Stimulated activated CD4-positive, alpha-beta T cell treated with anti-CD3 and anti-CD28 coated beads, Interleukin-15, amount 100 ng/mL, for 48 hours (primary cell): ENCODE measurements at regions not wholly inside any gene's neighbourhood (a gene's known extent, or its start where the extent isn't known, plus 50 kb on each side); places are given as distances from the start of the nearest gene placed in this dataset.

Experiments used
- DNase-seq, 2 donors: peaks; one replicate each; pipeline ENCODE4 v3.0.0-alpha.2; 2020; ENCODE audit warnings: low read depth in 2 of 2

DNA sequence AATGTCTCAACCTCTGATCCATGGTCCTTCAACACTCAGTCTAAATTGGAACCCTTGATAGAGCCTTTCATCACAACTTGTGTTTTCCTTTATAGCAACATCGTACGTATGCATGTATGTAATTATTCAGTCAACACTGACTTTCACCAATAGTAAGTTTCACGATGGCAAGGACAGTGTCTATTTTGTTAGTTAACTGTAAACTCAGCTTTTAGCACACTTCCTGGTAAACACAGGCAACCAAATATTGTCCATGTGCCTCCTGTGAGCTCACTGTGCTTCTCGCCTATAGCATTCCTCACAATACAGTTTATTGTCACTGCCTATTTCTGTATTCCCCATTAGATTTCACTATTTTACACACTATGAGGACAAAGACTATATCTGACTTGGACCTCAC lies 323.1 kb downstream of the DEPDC1B start:
- no peak for DNase-seq

DNA sequence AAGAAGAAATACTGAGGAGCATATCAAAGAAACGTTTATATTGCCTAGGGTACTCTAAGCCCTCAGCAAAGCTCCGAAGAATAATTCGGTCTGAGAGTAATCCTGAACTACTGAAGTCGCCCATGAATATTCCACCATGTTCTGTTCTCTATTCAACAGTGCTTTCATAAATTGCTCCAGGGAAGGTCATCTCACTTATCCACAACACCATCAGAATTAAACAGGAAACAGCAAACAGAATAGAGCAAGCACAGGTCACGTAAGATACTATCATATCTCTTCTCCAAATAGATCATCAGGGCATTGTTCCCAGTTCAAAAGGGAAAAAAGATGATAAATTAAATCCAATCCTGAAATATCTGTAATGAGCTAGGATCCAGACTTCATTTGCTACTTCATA lies 325.6 kb downstream of the DEPDC1B start:
- DNase-seq: no peak

- no peak for DNase-seq
These were observed 327.2 kb downstream of the DEPDC1B start for GRCh38 chr5:60372786-60373185.

DNA sequence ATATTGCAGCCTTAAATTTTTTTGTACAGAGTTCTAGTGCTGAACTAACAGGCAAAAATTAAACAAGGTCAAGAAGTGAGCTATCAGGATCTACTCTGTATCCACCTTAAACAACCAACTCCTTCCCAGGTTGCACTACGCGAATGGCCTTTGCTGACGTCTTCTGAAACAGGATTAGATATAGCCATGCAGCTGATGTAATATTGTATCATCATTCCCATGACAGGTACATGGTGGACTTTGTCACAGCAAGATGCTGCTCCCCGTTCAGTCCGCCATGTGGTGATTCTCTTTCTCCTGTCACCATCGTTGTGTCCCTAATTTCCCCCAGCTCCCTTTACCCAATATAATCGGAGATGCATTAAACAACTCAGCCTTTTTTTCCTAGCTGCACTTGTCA lies 328.9 kb downstream of the DEPDC1B start:
- DNase-seq: no peak

DNA sequence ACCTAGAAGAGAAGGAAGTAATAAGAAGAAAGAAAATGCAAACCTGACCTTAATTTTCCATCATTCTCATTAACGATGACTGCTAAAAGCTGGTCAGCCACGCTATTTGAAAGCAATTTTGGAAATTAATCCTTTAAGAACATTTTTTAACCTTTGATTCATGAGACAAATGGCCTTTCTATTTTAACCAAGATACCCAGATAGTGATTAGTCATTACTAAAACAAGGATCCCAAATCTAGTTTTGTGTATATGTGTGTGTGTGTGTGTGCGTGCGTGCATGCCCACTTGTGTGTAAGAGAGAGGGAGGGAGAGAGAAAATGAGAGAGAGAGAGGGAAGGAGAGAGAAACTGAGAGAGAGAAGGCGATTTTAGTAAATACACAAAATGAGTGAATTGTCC lies 329.5 kb downstream of the DEPDC1B start:
- no peak for DNase-seq

DNA sequence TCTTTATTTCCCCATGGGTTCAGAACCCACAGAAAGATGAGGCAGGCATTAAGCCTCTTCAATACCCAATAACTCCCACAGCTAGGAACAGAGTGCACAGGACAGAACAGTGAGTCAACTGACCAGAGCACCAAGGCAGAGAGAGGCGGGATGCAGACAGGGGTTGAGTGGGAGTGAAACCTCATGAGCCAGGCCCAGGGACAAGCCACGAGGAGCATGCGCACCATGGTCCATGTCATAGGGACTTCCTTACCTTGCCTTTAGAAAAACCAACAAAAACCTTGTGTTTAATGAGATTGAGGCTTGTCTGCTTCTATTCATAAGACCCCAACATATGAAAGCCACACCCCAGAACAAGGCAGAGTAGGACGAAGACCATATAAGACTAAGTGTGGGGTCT lies 330.6 kb downstream of the DEPDC1B start:
- no peak for DNase-seq

GRCh38 chr5:60368100-60368499 lies 331.9 kb downstream of the DEPDC1B start:
- DNase-seq: no peak

GRCh38 chr5:60366489-60366888 lies 333.5 kb downstream of the DEPDC1B start:
- no peak for DNase-seq

GRCh38 chr5:60365001-60365400 lies 335.0 kb downstream of the DEPDC1B start:
- no peak for DNase-seq

- DNase-seq: no peak
These were observed 337.8 kb downstream of the DEPDC1B start for GRCh38 chr5:60362158-60362557.

DNA sequence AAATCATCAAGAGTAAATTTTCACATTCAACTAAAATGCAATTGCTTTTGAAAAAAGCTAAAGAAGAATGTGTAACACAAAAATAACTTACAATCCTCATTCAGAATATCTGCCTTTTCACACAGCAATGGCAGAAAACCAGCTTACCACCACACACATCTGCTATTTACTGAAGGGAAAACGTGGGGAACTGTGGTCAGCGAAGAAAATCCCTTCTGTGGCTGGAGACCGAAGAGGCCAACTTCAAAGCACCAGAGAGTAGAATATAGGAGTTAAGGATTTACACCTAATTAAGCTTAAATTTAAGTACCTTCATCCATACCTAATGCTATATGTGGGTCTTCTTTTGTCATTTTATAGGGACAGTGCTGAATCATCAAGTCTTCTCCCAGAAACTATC lies 339.6 kb downstream of the DEPDC1B start:
- no peak for DNase-seq

DNA sequence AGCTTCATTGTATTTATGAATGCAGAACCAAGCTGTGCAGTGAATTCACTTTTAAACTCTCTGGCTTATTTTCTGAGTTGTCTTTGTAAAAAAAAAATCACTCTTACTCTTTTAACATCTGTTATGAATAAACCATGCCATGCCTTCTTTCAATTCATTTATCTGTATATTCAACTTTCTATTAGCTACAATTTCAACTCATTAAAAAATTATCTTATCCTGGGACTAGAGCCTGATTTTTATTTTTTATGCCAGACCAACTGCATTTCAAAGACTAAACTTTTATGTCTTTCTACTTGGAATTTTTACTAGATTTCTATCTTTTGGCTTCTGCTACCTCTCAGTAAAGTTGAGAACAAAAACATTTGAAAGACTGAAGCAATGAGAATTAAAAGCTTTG lies 342.7 kb downstream of the DEPDC1B start:
- DNase-seq: no peak

DNA sequence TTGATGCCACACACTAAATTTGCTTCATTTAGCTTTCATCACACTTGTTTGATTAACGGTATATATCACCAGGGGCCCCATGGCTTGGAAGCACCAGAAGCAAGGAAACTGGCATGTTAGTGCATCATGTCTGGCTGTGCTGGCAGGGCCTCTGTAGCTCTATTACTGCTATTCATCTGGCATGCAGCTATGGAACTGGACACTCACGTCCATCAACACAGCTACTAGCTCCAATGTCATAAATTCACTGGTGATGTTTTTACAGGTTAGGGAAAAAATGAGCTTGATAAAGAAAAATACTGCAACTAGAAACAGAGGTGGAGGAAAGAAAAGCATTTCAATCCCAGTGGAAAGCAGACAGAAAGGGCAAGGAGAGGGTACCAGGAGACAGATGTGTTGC lies 343.2 kb downstream of the DEPDC1B start:
- no peak for DNase-seq

DNA sequence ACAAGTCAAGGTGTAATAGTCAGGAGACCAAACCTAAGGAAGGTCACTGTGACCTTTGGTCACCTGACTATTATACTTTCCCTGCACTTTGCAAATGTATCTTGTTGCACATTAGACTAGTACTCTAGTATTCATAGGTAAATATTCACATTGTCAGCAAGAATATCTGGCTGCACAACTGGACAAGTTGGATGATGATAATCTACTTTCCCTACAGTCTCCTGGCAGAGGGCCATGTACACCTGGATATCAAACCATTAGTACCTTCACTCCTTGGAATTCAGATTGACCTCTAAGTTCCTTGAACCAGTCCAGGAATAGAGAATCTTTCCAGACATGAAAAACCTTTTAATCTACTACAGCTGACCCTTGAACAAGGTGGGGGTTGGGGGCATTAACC lies 344.8 kb downstream of the DEPDC1B start:
- DNase-seq: no peak

- DNase-seq: no peak
These were observed 345.7 kb downstream of the DEPDC1B start for GRCh38 chr5:60354311-60354710.

DNA sequence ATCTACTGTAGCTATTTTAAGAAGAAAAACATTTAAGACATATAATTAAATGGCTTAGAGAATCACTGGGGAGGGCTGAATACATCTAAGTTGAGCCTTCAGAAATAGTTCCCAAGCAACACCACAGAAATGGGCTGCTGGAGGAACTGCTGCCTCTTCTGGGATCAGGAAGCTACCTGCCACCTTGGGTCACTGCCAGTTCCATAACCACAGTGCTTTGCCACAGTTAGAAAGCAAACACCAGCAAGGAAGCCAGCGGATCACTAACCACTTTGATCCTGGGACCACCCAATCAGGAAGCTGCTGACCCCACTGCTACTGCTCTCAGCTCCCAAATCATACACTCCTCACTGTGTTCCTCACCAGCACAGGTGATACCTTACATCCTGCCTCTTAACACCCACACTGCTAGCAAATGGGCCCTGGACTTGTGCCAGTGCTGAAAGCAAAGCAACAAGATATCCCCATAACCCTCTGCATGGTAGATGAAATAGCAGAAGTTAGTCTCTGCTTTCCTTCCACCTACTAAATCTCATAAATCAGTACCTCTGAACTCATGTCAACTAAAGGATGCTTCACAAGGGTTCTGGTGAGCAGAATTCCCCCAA lies 346.9 kb downstream of the DEPDC1B start:
- DNase-seq: no peak

- no peak for DNase-seq
These were observed 349.2 kb downstream of the DEPDC1B start for GRCh38 chr5:60350794-60351193.

DNA sequence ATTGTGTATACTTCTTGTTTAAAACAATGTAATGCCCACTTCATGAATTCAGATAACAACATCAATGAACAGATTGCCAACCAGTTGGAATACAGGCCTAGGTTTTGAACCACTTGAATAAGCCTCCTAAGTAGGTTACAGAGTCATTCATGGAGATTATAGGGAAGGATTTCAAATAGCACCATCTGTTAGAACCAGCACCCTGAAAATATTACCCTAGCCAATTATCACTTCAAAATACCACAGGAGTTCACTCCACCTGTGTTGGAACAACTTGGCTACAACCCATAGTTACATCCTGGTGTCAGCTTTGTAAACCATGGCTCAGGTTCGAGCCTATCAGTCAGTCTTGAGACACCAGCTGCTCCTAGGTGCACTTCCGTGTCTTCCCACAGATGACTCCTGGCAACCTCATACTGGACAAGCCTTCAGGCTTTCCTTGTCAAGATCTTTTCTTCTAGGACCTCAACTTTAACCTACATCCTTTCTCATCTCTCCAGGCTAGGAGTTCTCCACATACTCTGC lies 350.0 kb downstream of the DEPDC1B start:
- no peak for DNase-seq

GRCh38 chr5:60346393-60346792 lies 353.6 kb downstream of the DEPDC1B start:
- DNase-seq: no peak

DNA sequence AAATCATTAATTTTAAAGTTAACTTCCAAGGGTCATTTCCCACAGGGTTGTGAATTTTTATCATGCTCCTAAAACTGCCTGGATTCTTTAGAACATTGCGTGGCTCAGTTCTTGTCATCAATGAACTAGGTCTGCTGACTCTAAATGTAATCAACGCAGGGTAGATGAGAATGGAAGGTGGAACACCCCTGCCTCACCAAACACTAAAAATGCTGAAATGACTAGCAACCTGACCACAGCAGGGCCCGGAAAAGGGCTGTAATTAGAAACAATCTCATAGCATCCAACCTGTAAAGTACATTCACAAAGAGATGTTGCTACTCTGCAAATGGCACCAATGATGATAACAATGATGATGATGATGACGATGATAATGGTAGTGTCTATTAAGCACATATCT lies 356.9 kb downstream of the DEPDC1B start:
- DNase-seq: no peak

- no peak for DNase-seq
These were observed 358.9 kb downstream of the DEPDC1B start for GRCh38 chr5:60340965-60341471.

GRCh38 chr5:60340326-60340725 lies 359.6 kb downstream of the DEPDC1B start:
- no peak for DNase-seq

DNA sequence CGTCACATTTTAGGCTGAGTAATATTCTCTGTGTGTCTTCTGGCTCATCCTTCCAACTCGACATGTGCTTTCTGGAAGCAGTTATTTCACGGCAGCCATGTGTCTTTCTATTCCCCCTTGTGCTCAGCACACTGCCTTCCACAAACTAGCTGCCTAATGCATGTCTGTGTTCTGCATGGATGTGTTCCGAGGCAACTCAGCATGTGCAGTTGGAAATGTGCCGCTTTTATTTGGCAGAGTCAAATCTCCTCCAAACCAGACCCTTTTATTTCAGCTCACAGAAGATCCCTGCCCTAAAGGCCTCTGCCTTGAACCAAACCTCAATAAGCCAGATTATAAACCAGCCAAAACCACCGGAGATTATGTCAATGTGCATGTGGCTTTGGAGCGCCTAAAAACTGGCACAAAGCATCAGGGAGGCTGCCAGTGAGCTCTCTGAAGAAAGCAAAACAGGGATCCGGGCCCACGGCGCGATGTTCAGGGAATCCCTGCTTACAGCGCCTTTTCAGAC lies 360.2 kb downstream of the DEPDC1B start:
- DNase-seq: no peak

GRCh38 chr5:60338846-60339245 lies 361.1 kb downstream of the DEPDC1B start:
- DNase-seq: no peak
